Endothelial cell of umbilical vein (primary cell): ENCODE measurements at regions not wholly inside any gene's neighbourhood (a gene's known extent, or its start where the extent isn't known, plus 50 kb on each side); places are given as distances from the start of the nearest gene placed in this dataset.

ENCODE experiments used
- BruUV-seq: library from RNA; stranded (reverse); fragments of 400-500 nt; replicated peaks from 2 replicates; lab custom pipeline; 2021; lab: Mats Ljungman, UMichigan
- CTCF ChIA-PET: fragments of 300-600, 350-600 bp; sonication (Branson Sonifier 250); formaldehyde crosslinking; loops from one replicate; lab custom pipeline; 2021; ENCODE audit warnings: antibody characterized with exemption, inconsistent platforms; lab: Charles Lee
- POLR2A ChIA-PET: fragments of 300-600, 350-600 bp; sonication (Branson Sonifier 250); formaldehyde crosslinking; loops from one replicate; lab custom pipeline; 2021; ENCODE audit warnings: antibody characterized with exemption, inconsistent platforms; lab: Charles Lee
- DNase-seq: peaks from one replicate; pipeline ENCODE4 v3.0.0-alpha.2; 2011; ENCODE audit warnings: low read depth, low spot score
- FAIRE-seq: peaks from 2 replicates; lab custom pipeline; 2011; peaks lifted over from hg19 to GRCh38; lab: Jason Lieb, UNC
- H2AFZ ChIP-seq: 2 replicates; pipeline ENCODE4 v1.6.0; 2012; ENCODE audit warnings: low read depth, low read length, control low read depth, inconsistent platforms
- H3K27ac ChIP-seq: 2 replicates; pipeline ENCODE4 v1.5.1; 2011; ENCODE audit warnings: low read depth, mild to moderate bottlenecking, control low read depth, low read length, moderate library complexity; ENCODE audit not compliant: insufficient read depth
- H3K27me3 ChIP-seq, 2 experiments: 2 replicates each; pipeline versions ENCODE4 v1.6.0 to v1.6.1; 2011; ENCODE audit warnings: low read length in 2 of 2, mixed read lengths in 1 of 2; ENCODE audit not compliant: control insufficient read depth in 2 of 2, insufficient read depth in 2 of 2
- H3K36me3 ChIP-seq, 2 experiments: 2 replicates in 1 of 2; 3 replicates in 1 of 2; pipeline ENCODE4 v1.5.1; 2011; ENCODE audit warnings: low read length in 2 of 2, mild to moderate bottlenecking in 1 of 2, moderate library complexity in 1 of 2; ENCODE audit not compliant: control insufficient read depth in 2 of 2, insufficient read depth in 2 of 2; ENCODE audit errors: extremely low read depth in 1 of 2
- H3K4me1 ChIP-seq: 3 replicates; pipeline ENCODE4 v1.5.1; 2011; ENCODE audit warnings: mild to moderate bottlenecking, low read length; ENCODE audit not compliant: control insufficient read depth, insufficient read depth; ENCODE audit errors: extremely low read depth
- H3K4me2 ChIP-seq: 2 replicates; pipeline ENCODE4 v1.6.1; 2011; ENCODE audit warnings: low read length, control low read depth, mixed read lengths; ENCODE audit not compliant: insufficient read depth
- H3K4me3 ChIP-seq, 3 experiments: fragments of 200-600 bp in 1 of 3; sonication (generic), shearing (Covaris generic) in 1 of 3; replicated peaks in 1 of 3; 2 replicates each; pipeline ENCODE4 v1.5.1; 2011 to 2016; ENCODE audit warnings: control low read depth in 3 of 3, low read length in 3 of 3, mild to moderate bottlenecking in 2 of 3, inconsistent platforms in 1 of 3, low read depth in 1 of 3, moderate library complexity in 1 of 3; ENCODE audit not compliant: insufficient read depth in 1 of 3
- H3K79me2 ChIP-seq: 2 replicates; pipeline ENCODE4 v1.6.0; 2012; ENCODE audit warnings: low read length, inconsistent platforms; ENCODE audit not compliant: control insufficient read depth, insufficient read depth
- H3K9ac ChIP-seq: replicated peaks from 2 replicates; pipeline ENCODE3; 2011; ENCODE audit warnings: low read length, control low read depth; ENCODE audit not compliant: insufficient read depth; ENCODE audit errors: extremely low read depth
- H3K9me1 ChIP-seq: replicated peaks from 3 replicates; pipeline ENCODE4 v1.6.0; 2011; ENCODE audit warnings: mild to moderate bottlenecking, low read length; ENCODE audit not compliant: control insufficient read depth, insufficient read depth; ENCODE audit errors: extremely low read depth
- H3K9me3 ChIP-seq: replicated peaks from 2 replicates; pipeline ENCODE4 v1.5.1; 2012; ENCODE audit warnings: low read length, inconsistent platforms; ENCODE audit not compliant: control insufficient read depth, insufficient read depth
- H4K20me1 ChIP-seq: replicated peaks from 2 replicates; pipeline ENCODE3; 2011; ENCODE audit warnings: mild to moderate bottlenecking, low read length; ENCODE audit not compliant: control insufficient read depth, insufficient read depth; ENCODE audit errors: extremely low read depth
- CTCF ChIP-seq, 2 donors: IDR thresholded peaks; 1 replicate in 1 of 2; 2 replicates in 1 of 2; pipeline ENCODE4 v1.5.1; 2011; ENCODE audit warnings: low read length in 2 of 2, mild to moderate bottlenecking in 2 of 2, moderate library complexity in 2 of 2, control low read depth in 1 of 2, inconsistent platforms in 1 of 2, low read depth in 1 of 2; ENCODE audit not compliant: insufficient read depth in 1 of 2; ENCODE audit errors: extremely low read depth in 1 of 2
- EZH2 ChIP-seq: IDR thresholded peaks from 2 replicates; pipeline ENCODE4 v1.6.1; 2012; ENCODE audit warnings: borderline replicate concordance, low read depth, mild to moderate bottlenecking, moderate library complexity, low read length, inconsistent platforms; ENCODE audit not compliant: severe bottlenecking
- FOS ChIP-seq: IDR thresholded peaks from 2 replicates; pipeline ENCODE4 v1.6.1; 2011; ENCODE audit warnings: mild to moderate bottlenecking, low read length, moderate library complexity, borderline replicate concordance; ENCODE audit not compliant: insufficient read depth
- GATA2 ChIP-seq: IDR thresholded peaks from 2 replicates; pipeline ENCODE4 v1.7.0; 2011; ENCODE audit warnings: low read depth, mild to moderate bottlenecking, moderate library complexity, mixed read lengths, low read length; ENCODE audit not compliant: insufficient read length, insufficient read depth
- JUN ChIP-seq: IDR thresholded peaks from 2 replicates; pipeline ENCODE4 v1.6.1; 2011; ENCODE audit warnings: borderline replicate concordance, low read depth; ENCODE audit not compliant: insufficient read length, insufficient read depth
- MYC ChIP-seq: IDR thresholded peaks from one replicate; pipeline ENCODE4 v1.6.1; 2011; ENCODE audit warnings: mild to moderate bottlenecking, low read depth, low read length
- POLR2A ChIP-seq: IDR thresholded peaks from 2 replicates; pipeline ENCODE4 v1.6.1; 2012; ENCODE audit warnings: low read depth, mild to moderate bottlenecking, control low read depth, low read length
- POLR2AphosphoS5 ChIP-seq: IDR thresholded peaks from 2 replicates; pipeline ENCODE4 v1.6.1; 2012; ENCODE audit warnings: low read depth, mild to moderate bottlenecking, control low read depth, low read length, moderate library complexity; ENCODE audit not compliant: insufficient read depth
- dilution Hi-C: fragments of 300-500 bp; cut with MboI; formaldehyde crosslinking; loops from one replicate; pipeline ENCODE4 v1.15.0; 2019; ENCODE audit warnings: low sequenced_read_pairs; ENCODE audit not compliant: extremely low pct_ligation_motif_present
- intact Hi-C: fragments of 100-400 bp; cut with micrococcal nuclease; formaldehyde crosslinking; loops from one replicate; pipeline ENCODE4 v1.10.0; 2022
- TF ChIP-seq, protein P1 (sequence below): IDR thresholded peaks from 2 replicates; pipeline ENCODE4 v1.6.1; 2011; ENCODE audit not compliant: insufficient read depth, insufficient read length

- no peak overlapping the region for H2AFZ ChIP-seq
- H3K4me1 ChIP-seq = no peaks in the 10 kb centered on the region
- TF ChIP-seq EZH2 (no peak), GATA2 (no peak), FOS (no peak), MYC (no peak), JUN (no peak), POLR2AphosphoS5 (no peak), CTCF (IDR thresholded peaks at IDR 0.05; ENCODE audit: extremely low read depth in 1 of 2, insufficient read depth in 1 of 2, low read depth in 1 of 2, low read length in 2 of 2) (no peak), POLR2A (no peak)
- TF ChIP-seq, protein P1, sequence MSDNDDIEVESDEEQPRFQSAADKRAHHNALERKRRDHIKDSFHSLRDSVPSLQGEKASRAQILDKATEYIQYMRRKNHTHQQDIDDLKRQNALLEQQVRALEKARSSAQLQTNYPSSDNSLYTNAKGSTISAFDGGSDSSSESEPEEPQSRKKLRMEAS = no peak
- no peak for FAIRE-seq
- H3K27me3 ChIP-seq = no peaks in the 10 kb centered on the region
- dilution Hi-C loops = no loop called here
- no peak overlapping the region for H3K4me2 ChIP-seq
- no peak overlapping the region for H3K9ac ChIP-seq
- intact Hi-C loops = no loop called here
- no peak for DNase-seq
- ChIA-PET CTCF (interaction anchor here (1.1 to 1.4 kb wide), 2 partner anchors 11 to 15 kb away, joined by 3 to 6 read pairs; no protein-coding TSS in a partner anchor), POLR2A (no interaction called here)
- no peaks in the 10 kb centered on the region for H3K36me3 ChIP-seq
- no TSS peak for BruUV-seq
- no peaks in the 10 kb centered on the region for H3K9me1 ChIP-seq
- no peaks in the 10 kb centered on the region for H3K79me2 ChIP-seq
- no peaks in the 10 kb centered on the region for H4K20me1 ChIP-seq
- no peaks in the 10 kb centered on the region for H3K9me3 ChIP-seq
- H3K4me3 ChIP-seq = no peak overlapping the region
- no peak overlapping the region for H3K27ac ChIP-seq
These were observed 200.3 kb upstream of the SLC8A1 start for GRCh38 chr2:40652155-40652554.
